Ramos (cell line): ENCODE measurements at regions not wholly inside any gene's neighbourhood (a gene's known extent, or its start where the extent isn't known, plus 50 kb on each side); places are given as distances from the start of the nearest gene placed in this dataset.

Experiments used
- in situ Hi-C: fragments of 300-500 bp; cut with MboI; formaldehyde crosslinking; loops from one replicate; pipeline ENCODE4 v1.14.3; 2022; ENCODE audit warnings: low sequenced_read_pairs; ENCODE audit not compliant: unreplicated experiment

- in situ Hi-C loops, result no loop called here
Observed at GRCh38 chr6:92559611-92560010, 859.7 kb downstream of the EPHA7 start.

- in situ Hi-C loops, result no loop called here
Observed at GRCh38 chr6:92559003-92559402, 860.4 kb downstream of the EPHA7 start.

- in situ Hi-C loops, result no loop called here
Observed at GRCh38 chr6:92550501-92550900, 868.9 kb downstream of the EPHA7 start.

- in situ Hi-C loops, result no loop called here
Observed at GRCh38 chr6:92545861-92546260, 873.5 kb downstream of the EPHA7 start.

- in situ Hi-C loops, result no loop called here
Observed at GRCh38 chr6:92541448-92542060, 877.8 kb downstream of the EPHA7 start.

- in situ Hi-C loops, result no loop called here
Observed at GRCh38 chr6:92538926-92539325, 880.4 kb downstream of the EPHA7 start.

- in situ Hi-C loops, result no loop called here
Observed at GRCh38 chr6:92538275-92538674, 881.1 kb downstream of the EPHA7 start.

GRCh38 chr6:92534109-92534508, 885.2 kb downstream of the EPHA7 start:
- in situ Hi-C loops, result no loop called here

DNA sequence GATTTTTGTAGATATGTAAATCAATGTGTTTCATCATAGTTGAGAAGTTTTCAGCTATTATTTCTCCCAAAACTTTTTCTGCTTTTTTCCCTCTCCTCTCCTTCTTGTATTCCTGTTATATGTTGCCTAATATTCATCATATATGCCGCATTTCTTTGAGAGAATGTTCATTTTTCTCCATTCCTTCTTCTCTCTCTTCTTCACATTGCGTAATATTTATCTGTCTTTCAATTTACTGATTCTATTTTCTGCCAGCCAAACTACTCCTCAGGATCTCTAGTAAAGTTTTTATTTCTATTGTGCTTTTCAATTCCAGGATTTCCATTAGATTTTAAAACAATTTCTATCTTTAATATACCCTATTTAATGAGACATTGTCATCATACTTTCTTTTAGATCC, 896.8 kb downstream of the EPHA7 start:
- in situ Hi-C loops, result no loop called here

- in situ Hi-C loops, result no loop called here
Observed at GRCh38 chr6:92521553-92521952, 897.8 kb downstream of the EPHA7 start.

DNA sequence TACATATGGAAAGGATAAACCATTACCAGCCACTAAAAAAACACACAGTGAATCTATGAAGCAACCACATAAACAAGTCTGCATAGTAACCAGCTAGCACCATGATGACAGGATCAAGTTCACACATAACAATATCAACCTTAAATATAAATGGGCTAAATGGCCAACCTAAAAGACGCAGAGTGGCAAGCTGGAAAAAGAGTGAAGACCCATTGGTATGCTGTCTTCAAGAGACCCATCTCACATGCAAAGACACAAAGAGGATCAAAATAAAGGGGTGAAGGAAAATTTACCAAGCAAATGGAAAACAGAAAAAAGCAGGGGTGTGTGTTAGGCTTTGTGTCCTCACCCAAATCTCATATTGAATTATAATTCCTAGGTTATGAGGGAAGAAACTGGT, 909.2 kb downstream of the EPHA7 start:
- in situ Hi-C loops, result no loop called here

DNA sequence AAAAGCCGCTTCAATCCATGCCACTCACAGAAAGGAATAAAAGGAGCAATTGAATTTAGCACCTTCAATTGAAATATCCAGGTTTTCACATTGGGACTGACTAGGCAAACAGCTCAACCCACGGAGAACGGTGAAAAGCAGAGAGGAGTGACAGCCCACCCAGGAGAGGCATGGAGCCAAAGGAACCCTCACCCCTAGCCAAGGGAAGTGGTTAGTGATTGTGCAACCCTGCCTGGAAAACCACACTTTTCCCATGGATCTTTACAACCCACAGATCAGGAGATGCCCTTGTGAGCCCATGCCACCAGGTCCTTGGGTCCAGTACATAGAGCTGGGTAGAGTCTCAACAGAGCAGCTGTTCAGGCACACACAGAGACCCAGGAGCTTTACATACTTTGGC, 911.8 kb downstream of the EPHA7 start:
- in situ Hi-C loops, result no loop called here

DNA sequence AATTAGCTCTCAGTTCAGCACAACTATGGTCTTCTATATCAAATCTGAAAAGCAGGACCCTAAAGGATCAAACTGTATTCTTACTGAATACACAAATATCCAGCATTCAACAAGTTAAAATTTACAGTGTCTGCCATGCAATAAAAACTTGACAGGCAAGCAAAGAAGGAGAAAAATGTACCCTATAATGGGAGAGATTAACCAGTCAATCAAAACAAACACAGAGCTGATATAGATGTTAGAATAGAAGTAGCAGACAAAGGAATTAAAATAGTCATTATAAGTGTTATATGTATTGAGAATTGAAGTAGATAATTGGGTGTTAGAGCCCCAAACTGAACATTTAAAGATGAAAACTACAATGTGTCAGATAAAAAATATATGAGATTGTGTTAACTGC, 914.9 kb downstream of the EPHA7 start:
- in situ Hi-C loops, result no loop called here

- in situ Hi-C loops, result no loop called here
Observed at GRCh38 chr6:92497281-92497680, 922.1 kb downstream of the EPHA7 start.

- in situ Hi-C loops, result no loop called here
Observed at GRCh38 chr6:92496527-92496926, 922.8 kb downstream of the EPHA7 start.

- in situ Hi-C loops, result no loop called here
Observed at GRCh38 chr6:92495242-92495641, 924.1 kb downstream of the EPHA7 start.

DNA sequence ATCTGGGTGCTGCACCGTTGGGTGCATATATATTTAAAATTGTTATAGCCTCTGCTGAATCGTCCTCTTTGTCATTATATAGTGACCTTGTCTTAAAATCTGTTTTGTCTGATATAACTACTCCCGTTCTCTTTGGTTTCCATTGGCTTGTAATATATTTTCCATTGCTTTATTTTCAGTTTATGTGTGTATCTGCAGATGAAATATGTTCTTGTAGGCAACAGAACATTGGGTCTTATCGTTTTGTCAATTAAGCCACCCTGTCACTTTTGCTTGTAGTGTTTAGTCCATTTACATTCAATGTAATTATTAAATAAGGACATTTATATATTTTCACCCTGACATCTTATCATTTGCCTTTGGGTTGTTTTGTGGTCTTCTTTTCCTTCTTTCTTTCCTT, 933.9 kb downstream of the EPHA7 start:
- in situ Hi-C loops, result no loop called here

- in situ Hi-C loops, result no loop called here
Observed at GRCh38 chr6:92479831-92480230, 939.5 kb downstream of the EPHA7 start.

DNA sequence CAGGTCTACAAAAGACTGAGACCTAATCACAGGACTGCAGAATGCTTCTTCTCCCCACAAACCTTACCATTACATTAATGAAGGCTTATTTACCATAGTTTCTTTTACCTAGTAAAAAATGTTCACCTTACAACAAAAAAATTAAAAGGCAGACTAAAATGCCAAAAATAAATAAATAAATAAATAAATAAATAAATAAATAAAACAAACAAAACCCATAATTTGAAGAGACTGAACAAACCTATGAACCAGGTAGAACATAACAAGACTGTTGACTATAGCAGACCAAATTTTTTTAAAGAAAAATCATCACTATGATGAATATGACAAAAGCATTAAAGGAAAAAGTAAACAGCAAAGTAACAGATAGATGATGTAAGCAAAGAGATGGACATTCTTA, 946.3 kb downstream of the EPHA7 start:
- in situ Hi-C loops, result no loop called here

- in situ Hi-C loops, result no loop called here
Observed at GRCh38 chr6:92469186-92469828, 950.1 kb downstream of the EPHA7 start.

DNA sequence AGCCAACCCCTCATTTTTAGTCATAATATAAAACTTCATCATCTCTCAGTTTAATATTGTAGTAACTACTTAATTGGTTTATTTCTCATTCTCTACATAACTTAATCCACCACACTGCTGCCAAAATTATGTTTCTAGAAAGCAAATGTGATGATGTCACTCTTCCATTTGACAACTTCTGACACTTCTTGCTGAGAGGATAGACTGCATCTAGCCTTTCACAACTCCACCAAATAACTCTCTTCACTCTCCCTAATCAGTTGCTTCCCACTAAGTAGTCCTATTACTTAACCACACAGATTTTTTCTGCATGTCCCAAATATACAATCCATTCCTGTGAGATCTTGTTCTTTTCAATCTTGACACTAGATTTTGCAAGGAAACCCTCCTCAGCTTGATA, 951.3 kb downstream of the EPHA7 start:
- in situ Hi-C loops, result no loop called here

DNA sequence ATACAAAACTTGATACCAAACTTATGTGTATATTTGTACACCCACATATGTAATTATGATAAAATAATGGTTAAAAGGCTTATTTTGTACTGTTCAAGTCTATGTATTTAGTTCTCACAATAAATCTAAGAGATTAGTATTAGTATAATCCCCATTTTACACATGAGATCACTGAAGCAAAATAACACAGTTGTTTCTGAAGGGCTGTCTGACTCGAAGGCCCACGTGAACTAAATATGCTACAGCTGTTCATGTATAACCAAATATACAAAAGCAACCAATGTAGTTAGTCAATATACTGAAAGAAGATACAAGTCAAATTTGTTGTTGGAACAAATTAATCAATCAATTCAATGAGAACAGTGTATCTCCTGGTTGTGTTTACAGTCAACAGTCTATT, 959.2 kb downstream of the EPHA7 start:
- in situ Hi-C loops, result no loop called here
